Loucy (cell line): ENCODE measurements at regions not wholly inside any gene's neighbourhood (a gene's known extent, or its start where the extent isn't known, plus 50 kb on each side); places are given as distances from the start of the nearest gene placed in this dataset.

Experiments
- EZH2phosphoT487 ChIP-seq: fragments of 200-600 bp; IDR thresholded peaks from 2 replicates; pipeline ENCODE4 v1.6.1; 2018; ENCODE audit warnings: antibody characterized with exemption, mild to moderate bottlenecking, moderate library complexity, borderline replicate concordance
- TF ChIP-seq, protein P1 (sequence below): fragments of 200-600 bp; sonication (generic); conservative IDR thresholded peaks from 2 replicates; pipeline ENCODE4 v1.5.1; 2014; ENCODE audit warnings: mild to moderate bottlenecking, antibody characterized with exemption, low read length

GRCh38 chr16:26680671-26681070 lies 386.1 kb upstream of the C16orf82 start:
- TF ChIP-seq, protein P1, sequence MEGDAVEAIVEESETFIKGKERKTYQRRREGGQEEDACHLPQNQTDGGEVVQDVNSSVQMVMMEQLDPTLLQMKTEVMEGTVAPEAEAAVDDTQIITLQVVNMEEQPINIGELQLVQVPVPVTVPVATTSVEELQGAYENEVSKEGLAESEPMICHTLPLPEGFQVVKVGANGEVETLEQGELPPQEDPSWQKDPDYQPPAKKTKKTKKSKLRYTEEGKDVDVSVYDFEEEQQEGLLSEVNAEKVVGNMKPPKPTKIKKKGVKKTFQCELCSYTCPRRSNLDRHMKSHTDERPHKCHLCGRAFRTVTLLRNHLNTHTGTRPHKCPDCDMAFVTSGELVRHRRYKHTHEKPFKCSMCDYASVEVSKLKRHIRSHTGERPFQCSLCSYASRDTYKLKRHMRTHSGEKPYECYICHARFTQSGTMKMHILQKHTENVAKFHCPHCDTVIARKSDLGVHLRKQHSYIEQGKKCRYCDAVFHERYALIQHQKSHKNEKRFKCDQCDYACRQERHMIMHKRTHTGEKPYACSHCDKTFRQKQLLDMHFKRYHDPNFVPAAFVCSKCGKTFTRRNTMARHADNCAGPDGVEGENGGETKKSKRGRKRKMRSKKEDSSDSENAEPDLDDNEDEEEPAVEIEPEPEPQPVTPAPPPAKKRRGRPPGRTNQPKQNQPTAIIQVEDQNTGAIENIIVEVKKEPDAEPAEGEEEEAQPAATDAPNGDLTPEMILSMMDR: no peak
- no peak for TF ChIP-seq EZH2phosphoT487
